CD4-positive, alpha-beta T cell treated with Interleukin-4 for 4 hours (primary cell): ENCODE measurements at regions not wholly inside any gene's neighbourhood (a gene's known extent, or its start where the extent isn't known, plus 50 kb on each side); places are given as distances from the start of the nearest gene placed in this dataset.

Source experiments
- DNase-seq: peaks from one replicate; pipeline ENCODE4 v3.0.0-alpha.2; 2020

DNA sequence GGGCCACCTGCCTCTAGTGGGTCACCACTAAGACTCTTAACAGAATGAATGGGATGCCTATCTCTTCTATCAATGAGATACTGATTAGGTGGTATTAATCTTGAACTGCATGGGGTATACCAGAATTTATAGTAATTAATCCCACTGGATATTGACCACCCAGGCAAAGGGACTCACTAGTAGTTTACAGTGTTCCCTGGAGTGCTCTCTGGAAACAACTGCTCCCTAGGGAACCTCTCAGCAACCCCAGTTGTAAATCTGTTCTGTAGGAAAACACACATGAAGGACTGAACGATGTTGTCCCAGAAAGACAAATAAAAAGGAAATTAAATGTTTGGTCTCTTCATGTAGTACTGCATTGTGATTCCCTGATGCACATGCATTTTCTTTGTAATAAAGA is 430.5 kb downstream of the HLX start:
- no peak for DNase-seq

- DNase-seq = no peak
Observed at GRCh38 chr1:221310180-221310579, 430.9 kb downstream of the HLX start.

GRCh38 chr1:221315330-221315729 is 426.6 kb downstream of the DUSP10 start:
- no peak for DNase-seq

- DNase-seq = no peak
Observed at GRCh38 chr1:221316491-221317056, 425.3 kb downstream of the DUSP10 start.

- DNase-seq = no peak
Observed at GRCh38 chr1:221317537-221317936, 424.4 kb downstream of the DUSP10 start.

DNA sequence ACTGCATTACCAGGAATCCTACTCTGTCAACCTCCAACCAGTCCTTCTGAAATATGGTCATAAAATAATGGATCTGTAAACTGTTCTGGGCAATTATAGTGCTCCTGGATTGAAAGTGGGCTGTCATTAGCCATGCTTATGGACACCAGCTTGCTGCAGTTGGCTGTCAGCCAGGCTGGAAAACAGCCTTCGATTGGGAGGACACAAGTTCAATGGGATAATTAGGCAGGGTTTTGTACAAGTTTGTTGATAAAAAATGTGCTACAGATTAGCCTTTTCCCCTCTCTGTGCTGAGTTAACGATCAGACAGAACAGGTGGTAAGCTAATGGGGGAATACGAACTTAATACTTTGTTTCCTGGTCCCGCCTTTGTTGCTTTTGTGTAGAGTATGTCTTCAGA is 413.9 kb downstream of the DUSP10 start:
- no peak for DNase-seq

GRCh38 chr1:221328371-221328770 is 413.5 kb downstream of the DUSP10 start:
- no peak for DNase-seq

GRCh38 chr1:221331273-221332183 is 410.4 kb downstream of the DUSP10 start:
- DNase-seq = no peak

- DNase-seq = no peak
Observed at GRCh38 chr1:221334062-221334461, 407.8 kb downstream of the DUSP10 start.

DNA sequence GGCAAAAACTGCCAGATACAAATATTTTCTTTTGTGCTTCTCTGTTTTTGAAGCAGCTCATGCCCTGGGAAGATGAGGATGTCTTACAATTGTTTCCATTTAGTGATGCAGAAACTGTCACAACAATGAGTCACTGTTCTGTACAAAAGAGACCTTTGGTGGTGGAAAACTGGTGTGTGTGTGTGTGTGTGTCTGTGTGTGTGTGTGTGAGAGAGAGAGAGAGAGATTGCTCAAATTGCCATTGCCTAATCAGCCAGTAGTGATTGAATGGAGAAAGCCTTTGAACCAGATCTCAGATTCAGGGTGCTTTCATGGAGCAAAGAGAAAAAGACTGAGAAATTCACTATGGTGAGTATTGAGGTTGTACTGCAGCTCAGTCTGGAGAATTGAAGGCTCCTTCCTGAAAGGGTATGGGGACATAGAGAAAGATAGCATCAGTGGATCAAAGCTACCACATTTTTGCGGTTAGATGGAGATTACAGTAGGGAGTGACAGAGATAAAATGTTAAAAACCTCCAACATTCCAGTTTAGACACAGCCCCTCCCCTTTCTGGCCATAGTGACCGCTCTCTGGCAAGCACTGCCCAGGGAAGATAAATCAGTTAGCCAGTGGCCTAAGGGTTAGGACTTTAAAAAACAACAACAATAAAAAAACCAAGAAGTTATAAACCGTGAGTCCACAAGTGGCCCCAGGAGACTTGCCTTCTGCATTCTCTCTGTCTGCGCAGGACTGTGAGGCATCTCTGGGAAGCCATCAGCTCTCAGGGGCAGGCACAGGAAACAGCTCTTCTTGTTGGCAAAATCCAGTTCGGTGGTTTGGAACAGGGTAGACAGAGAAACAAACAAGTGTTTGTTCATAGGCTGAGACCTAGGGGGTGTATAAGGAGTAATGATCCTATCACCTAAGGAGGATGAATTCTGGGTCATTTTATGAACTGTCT is 406.5 kb downstream of the DUSP10 start:
- DNase-seq = no peak

- DNase-seq = no peak
Observed at GRCh38 chr1:221336126-221336525, 405.8 kb downstream of the DUSP10 start.

DNA sequence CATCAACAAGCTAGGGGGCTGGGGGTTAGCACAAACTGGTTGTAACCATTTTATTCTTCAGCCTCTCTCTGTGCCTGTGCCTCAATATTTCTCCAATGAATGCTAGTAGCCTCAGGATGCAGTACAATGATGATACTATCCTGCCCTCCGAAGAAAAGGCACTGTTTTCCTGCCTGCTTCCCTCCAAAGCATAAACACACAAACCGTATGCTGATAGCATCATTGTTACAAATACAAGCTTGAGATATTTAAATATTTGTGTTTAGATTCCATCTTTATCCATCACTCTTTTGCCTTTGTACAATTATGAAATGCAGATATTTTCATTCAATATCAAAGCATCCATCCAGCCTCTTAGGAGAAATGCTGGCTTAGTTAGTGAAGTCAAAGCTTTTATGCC is 404.8 kb downstream of the DUSP10 start:
- DNase-seq = no peak

DNA sequence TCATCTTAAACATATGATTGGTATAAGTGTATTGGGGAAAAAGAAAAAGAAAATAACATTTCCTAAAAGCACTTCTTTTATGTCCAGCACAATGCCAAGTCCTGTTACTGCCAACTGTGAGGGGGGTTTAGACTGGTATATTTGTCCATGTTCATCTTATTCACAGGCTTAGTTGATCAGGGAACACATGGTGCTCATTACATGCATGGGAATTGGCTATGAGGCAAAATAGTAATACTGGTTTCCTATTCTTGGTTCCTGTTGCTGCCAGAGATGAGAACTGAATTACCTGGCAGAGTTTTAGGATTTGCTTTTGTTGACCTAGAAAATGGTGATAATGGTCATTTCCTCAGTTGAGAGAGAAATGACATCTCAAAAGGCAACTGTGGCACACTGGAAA is 398.8 kb downstream of the DUSP10 start:
- no peak for DNase-seq

- no peak for DNase-seq
Observed at GRCh38 chr1:221343607-221344006, 398.3 kb downstream of the DUSP10 start.

DNA sequence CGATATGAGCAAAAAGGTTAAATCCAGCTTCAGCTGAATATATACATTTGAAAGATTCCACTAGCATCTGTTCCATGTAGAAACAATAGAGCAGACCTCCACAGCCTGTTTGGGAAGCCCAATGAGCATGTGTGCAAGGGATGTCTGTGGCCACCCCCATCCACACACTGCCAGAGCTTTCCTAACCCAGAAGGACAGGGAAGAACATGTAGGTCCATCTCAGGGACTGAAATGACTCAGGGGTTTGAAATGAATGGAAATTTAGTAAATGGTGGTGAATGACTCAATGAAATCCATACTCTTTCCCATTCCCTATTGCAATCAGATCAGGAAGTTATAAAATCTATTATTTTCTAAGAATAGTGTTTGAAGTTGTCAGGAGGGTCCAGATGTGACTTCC is 397.2 kb downstream of the DUSP10 start:
- no peak for DNase-seq

DNA sequence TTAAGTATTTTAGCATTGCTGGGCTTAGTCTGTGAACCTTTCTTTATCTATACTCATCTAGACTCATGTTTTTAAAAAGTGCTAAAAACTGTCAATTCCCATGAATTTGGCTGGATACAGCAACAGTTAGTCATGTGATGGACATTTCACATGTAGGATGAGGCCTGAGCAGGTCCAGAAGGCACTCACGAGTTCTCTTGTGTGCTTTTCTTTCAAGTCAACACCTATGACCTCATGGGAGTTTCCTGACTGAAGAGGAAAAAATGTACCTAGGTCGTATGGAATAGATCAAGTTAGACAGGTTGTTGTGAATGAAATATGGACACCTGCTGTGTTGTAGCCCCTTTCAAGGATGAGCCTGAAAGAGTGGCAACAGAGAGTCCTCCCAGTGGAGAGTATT is 394.2 kb downstream of the DUSP10 start:
- no peak for DNase-seq

GRCh38 chr1:221350091-221350490 is 391.8 kb downstream of the DUSP10 start:
- DNase-seq = no peak

- DNase-seq = no peak
Observed at GRCh38 chr1:221356693-221357092, 385.2 kb downstream of the DUSP10 start.

GRCh38 chr1:221363039-221363438 is 378.9 kb downstream of the DUSP10 start:
- DNase-seq = no peak

- no peak for DNase-seq
Observed at GRCh38 chr1:221366495-221367110, 375.3 kb downstream of the DUSP10 start.

- DNase-seq = no peak
Observed at GRCh38 chr1:221371705-221372104, 370.2 kb downstream of the DUSP10 start.

DNA sequence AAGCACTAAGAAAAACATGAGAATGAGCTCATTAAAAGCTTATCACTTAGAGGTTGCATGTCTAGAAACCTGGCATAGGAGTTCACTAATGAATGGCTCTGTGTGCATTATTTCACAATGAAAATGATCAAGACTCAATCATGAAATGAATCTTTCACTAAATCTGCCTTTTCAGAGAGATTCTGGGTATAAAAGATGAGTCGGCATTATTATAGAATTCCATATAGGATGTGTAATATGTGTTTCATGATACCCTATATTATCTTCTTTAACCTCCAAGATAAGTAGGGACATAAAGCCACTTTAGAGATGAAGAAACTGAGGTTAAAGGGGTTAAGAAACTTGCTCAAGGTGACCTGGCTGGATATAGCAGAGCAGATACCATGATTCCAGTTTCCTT is 368.1 kb downstream of the DUSP10 start:
- DNase-seq = no peak

DNA sequence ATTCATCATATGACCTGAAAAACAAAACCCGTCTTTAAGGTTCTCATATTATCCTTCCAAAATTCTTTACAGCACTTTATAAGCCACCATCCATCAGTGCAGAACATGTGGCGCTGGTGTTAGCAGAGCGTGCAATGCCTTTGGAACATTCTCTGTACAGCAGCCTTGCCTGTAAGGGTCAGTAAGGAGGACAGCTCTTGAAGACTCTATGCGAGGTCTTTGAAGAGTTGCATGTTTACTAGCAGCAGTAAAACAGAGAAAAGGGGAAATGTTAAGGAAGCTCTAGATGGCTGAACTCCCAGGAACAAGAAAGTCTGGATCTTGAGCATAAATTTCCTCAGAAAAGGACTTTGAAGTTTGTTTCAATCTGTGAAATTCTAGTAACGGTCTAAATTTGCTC is 365.6 kb downstream of the DUSP10 start:
- DNase-seq = no peak
